ENCODE measurements at regions not wholly inside any gene's neighbourhood (a gene's known extent, or its start where the extent isn't known, plus 50 kb on each side); places are given as distances from the start of the nearest gene placed in this dataset.

DNA sequence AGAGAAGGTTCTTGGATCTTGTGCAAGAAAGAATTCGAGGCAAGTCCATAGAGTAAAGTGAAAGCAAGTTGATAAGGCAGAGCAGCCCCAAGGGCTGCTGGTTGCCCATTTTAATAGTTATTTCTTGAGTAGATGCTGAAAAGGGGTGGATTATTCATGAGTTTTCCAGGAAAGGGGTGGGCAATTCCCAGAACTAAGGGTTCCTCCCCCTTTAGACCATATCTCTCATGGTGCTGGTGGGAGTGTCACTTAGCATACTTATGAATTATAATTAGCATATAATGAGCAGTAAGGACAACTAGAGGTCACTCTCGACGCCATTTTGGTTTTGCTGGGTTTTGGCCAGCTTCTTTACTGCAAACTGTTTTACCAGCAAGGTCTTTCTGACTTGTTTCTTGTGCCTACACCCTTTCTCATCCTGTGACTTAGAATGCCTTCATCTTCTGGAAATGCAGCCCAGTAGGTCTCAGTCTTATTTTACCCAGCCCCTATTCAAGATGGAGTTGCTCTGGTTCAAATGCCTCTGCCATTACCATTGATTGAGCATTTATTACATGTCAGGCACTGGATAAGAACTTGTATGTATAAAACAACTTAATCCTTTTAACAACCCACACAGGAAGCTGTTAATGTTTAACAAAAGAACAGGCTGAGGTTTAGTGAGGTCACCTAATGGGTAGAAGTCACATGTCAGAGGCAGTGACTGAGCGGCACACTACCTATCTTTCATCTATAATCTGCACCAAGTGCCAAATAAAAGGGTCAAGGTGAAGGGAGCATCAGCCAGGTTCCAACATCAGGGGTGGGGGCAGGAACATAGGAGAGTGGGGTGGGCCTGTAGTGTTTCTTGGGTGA, 250.9 kb downstream of the ICOS start:
- DNase-seq, result no peak

- DNase-seq, result no peak
Measured at GRCh38 chr2:204191574-204191973, 255.0 kb downstream of the ICOS start.

- no peak for DNase-seq
Measured at GRCh38 chr2:204195498-204195897, 258.9 kb downstream of the ICOS start.

- no peak for DNase-seq
Measured at GRCh38 chr2:204197336-204198005, 260.9 kb downstream of the ICOS start.

DNA sequence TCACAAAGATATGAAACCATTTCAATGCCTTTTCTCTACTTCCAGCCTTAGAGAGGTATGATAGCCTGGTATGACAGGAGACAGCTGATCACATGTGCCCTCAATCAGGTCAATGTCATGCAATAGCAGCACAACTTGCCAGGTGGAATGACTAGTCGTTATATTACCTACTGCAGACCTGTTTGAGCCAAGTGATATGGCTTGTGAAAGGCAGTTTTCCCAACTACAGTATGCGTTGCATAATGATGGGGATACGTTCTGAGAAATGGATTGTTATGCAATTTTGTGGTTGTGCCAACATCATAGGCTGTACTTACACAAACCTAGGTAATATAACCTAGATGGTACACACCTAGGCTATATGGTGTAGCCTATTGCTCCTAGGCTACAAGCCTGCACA, 262.8 kb downstream of the ICOS start:
- DNase-seq, result no peak

- no peak for DNase-seq
Measured at GRCh38 chr2:204201507-204201906, 264.9 kb downstream of the ICOS start.

GRCh38 chr2:204202253-204202652, 265.7 kb downstream of the ICOS start:
- no peak for DNase-seq

DNA sequence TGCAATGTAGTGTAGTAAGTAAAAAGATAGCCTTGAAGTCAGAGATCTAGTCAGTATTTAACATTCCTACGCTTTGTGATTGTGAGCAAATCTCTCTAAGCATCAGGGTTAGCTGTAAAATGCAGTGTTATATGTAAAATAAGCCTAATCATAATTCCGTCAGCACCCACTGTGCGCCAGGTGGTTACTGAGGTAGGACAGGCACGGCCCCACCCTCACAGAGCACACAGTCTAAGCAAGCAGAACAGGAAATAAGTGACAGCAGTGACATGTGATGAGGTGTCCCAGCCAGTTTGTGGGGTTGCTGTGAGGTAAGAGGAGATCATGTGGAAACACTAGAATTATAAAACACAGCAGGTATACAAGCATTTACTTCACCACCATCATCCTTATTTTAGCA, 267.1 kb downstream of the ICOS start:
- DNase-seq, result no peak

GRCh38 chr2:204205082-204205481, 268.5 kb downstream of the ICOS start:
- no peak for DNase-seq

DNA sequence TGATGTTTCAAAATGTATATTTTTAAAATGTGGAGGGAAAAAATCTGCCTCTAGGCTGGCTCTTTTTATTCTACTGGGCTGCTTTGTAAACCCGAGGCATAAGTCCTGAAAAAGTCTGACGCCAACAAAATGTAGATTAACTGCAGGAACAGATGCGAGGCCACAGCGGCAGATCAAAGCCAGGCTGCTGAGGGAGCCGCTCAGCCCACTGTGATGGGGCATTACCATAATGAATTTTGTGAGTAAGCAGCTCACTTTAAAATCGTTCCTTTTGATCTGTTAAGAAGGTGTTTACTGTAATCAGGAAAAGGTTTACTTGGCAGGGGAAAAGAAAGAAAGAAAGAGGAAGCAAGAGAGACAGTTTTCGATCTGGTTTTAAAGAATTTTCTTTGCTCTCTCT, 269.0 kb downstream of the ICOS start:
- no peak for DNase-seq

DNA sequence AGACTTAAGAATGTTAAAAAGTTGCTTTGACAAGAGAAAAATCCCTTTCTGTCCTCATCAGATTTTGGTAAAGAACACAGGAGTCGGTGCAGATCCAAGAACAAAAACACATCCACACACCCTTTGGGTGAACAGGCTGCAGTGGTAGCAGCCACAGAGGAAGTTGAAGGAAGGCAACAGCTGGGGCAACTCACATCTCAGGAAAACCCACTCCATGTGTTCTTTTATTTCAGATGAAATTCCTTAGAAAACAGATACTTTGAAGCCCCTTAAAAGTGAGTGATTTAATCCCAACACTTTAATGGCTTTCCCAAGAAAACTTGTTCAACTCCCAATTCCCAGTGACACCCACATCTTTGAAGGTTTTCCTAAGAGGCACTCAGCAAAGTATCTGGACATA, 271.3 kb downstream of the ICOS start:
- no peak for DNase-seq

- DNase-seq, result no peak
Measured at GRCh38 chr2:204213588-204213987, 277.0 kb downstream of the ICOS start.

GRCh38 chr2:204218040-204218439, 281.5 kb downstream of the ICOS start:
- DNase-seq, result no peak

DNA sequence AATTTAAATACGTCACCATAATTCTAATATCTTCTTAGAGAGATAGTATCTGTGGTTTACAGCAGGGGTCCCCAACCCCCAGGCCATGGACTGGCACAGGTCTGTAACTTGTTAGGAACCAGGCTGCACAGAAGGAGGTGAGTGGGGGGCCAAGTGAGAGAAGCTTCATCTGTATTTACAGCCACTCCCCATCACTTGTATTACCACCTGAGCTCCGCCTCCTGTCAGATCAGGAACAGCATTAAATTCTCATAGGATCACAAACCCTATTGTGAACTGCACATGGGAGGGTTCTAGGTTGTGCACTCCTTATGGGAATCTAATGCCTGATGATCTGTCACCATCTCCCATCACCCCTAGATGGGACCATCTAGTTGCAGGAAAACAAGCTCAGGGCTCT, 282.6 kb downstream of the ICOS start:
- no peak for DNase-seq

DNA sequence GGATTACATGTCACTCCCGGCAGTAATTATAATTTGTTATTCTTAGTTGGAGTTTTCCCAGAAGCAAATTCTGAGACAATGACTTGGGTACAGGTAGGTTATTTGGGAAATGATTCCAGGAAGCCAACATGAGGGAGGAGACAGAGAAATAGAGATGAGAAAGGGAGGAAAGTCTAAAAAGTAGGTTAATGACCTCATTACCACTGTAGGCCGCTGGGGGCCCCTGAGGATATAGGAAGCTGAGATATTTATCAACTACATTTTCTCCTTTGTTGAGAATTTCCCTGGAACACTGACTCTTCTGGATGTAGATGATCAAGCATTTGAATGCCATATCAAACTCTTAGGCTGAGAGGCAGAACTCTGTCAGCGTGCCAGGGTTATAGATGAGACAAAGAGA, 284.3 kb downstream of the ICOS start:
- DNase-seq, result no peak

DNA sequence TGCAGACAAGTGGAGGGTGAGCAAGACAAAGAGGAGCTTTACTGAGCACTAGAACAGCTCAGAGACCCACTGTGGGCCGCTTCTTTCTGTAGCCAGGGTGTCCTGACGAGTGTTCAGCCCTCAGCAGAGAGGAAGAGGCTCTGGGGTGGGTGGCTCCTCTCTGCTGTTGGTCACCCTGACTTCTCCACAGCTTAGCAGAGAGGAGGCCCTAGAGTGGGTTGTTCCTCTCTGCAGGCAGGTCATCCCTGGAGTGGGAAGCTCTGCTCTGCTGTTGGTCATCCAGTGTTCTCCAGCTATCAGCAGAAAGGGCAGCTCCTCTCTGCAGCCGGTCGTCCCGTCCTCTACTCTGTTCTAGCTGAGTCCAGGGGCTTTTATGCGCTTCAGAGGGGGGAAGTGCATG, 286.5 kb downstream of the ICOS start:
- DNase-seq, result no peak

DNA sequence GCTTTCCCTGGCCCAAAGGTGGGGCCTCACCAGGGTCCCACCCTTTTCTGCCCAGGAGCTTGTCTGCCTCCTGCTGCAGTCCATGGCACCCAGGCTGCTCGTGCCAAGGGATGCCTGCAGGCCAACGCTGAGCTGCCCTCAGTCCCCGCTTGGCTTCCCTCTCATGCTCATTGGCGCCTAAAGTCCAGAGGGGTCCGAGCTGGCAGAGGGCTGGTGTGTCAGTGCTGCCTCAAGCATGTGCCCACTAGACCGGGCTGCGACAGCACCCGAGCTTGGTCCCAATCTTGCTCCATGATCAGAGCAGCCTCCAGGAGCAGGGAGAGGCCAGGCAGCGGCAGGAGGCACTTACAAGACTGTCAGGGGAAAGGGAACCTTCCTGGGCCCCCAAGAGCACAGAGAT, 287.0 kb downstream of the ICOS start:
- no peak for DNase-seq

DNA sequence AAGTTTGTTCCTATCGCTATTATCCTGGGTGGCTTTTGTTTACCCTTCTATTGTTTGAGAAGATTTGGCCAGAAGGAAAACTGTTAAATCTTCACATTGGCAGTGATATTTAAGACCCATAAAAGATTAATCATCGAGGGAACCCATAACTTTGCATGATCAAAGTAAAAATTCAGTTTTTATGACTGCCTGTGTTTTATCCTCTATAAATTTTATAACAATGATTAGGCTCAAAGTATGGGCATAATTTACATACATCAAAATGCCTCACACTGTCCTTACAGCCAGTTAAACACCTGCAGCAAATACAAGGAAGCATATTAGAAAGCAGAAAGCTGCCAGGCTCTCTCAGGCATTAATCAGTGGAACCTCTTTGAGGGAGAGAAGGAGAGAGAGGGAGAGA, 289.1 kb downstream of the ICOS start:
- no peak for DNase-seq

- DNase-seq, result no peak
Measured at GRCh38 chr2:204226305-204226880, 289.8 kb downstream of the ICOS start.

DNA sequence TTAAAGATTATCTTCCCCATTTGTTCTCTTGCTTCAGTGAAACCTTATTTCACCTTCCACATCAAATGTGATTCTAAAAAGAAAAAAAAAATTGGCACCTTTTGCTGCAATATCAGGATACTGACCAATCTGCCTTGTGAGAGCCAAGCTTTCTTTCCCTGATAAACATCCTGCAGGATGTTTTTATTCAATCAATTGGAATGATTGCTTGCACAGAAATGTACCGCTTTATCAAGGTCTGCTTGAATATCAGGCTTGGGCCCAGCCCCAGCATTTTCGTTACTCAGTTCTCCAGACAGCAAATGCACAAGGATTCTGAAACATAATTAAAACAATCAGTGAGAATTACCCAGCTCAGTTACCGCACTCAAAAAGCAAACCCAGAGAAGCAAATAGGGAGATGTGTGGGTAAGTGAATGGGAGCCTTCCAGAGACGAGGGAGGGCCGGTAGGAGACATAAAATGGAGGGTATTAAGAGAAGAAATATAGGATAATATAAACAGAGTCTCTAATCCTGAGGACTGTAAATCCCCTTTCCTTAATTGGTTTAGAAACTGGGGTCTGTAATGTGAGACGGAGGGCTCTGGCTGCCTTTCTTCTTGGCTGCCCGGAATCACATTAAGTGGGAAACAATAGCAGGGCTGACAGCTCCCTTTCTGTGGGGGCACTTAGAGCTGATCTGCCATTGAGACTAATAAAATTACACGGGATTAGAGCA, 291.8 kb downstream of the ICOS start:
- DNase-seq, result no peak

DNA sequence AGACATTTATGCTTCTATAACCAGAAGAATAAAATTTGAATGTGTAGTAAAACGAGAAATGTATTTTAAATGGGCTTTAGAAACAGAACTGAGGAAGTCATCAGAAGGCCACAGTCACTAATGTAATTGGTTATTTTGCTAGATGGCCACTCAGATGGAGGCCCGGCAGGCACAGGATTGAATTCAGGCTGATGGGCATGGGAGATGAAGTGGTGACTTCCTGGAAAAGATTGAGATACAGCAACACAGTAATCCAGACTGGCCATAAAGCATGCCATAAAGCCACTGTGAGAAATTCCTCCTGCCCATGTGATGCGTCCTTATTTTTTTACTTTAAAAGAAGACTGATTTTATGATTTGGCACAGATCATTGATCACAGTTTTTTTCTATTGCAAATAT, 297.7 kb downstream of the ICOS start:
- no peak for DNase-seq

- no peak for DNase-seq
Measured at GRCh38 chr2:204234879-204235278, 298.3 kb downstream of the ICOS start.

- no peak for DNase-seq
Measured at GRCh38 chr2:204237416-204237815, 300.9 kb downstream of the ICOS start.

All from CD4-positive, alpha-beta T cell treated with Interleukin-10 for 1 hour (primary cell).